Endothelial cell of umbilical vein (primary cell): ENCODE measurements at regions not wholly inside any gene's neighbourhood (a gene's known extent, or its start where the extent isn't known, plus 50 kb on each side); places are given as distances from the start of the nearest gene placed in this dataset.

Experiments used
- BruUV-seq: library from RNA; stranded (reverse); fragments of 400-500 nt; replicated peaks from 2 replicates; lab custom pipeline; 2021; lab: Mats Ljungman, UMichigan
- CTCF ChIA-PET: fragments of 300-600, 350-600 bp; sonication (Branson Sonifier 250); formaldehyde crosslinking; loops from one replicate; lab custom pipeline; 2021; ENCODE audit warnings: antibody characterized with exemption, inconsistent platforms; lab: Charles Lee
- POLR2A ChIA-PET: fragments of 300-600, 350-600 bp; sonication (Branson Sonifier 250); formaldehyde crosslinking; loops from one replicate; lab custom pipeline; 2021; ENCODE audit warnings: antibody characterized with exemption, inconsistent platforms; lab: Charles Lee
- DNase-seq: peaks from one replicate; pipeline ENCODE4 v3.0.0-alpha.2; 2011; ENCODE audit warnings: low read depth, low spot score
- FAIRE-seq: peaks from 2 replicates; lab custom pipeline; 2011; peaks lifted over from hg19 to GRCh38; lab: Jason Lieb, UNC
- H2AFZ ChIP-seq: 2 replicates; pipeline ENCODE4 v1.6.0; 2012; ENCODE audit warnings: low read depth, low read length, control low read depth, inconsistent platforms
- H3K27ac ChIP-seq: 2 replicates; pipeline ENCODE4 v1.5.1; 2011; ENCODE audit warnings: low read depth, mild to moderate bottlenecking, control low read depth, low read length, moderate library complexity; ENCODE audit not compliant: insufficient read depth
- H3K27me3 ChIP-seq, 2 experiments: 2 replicates each; pipeline versions ENCODE4 v1.6.0 to v1.6.1; 2011; ENCODE audit warnings: low read length in 2 of 2, mixed read lengths in 1 of 2; ENCODE audit not compliant: control insufficient read depth in 2 of 2, insufficient read depth in 2 of 2
- H3K36me3 ChIP-seq, 2 experiments: 2 replicates in 1 of 2; 3 replicates in 1 of 2; pipeline ENCODE4 v1.5.1; 2011; ENCODE audit warnings: low read length in 2 of 2, mild to moderate bottlenecking in 1 of 2, moderate library complexity in 1 of 2; ENCODE audit not compliant: control insufficient read depth in 2 of 2, insufficient read depth in 2 of 2; ENCODE audit errors: extremely low read depth in 1 of 2
- H3K4me1 ChIP-seq: 3 replicates; pipeline ENCODE4 v1.5.1; 2011; ENCODE audit warnings: mild to moderate bottlenecking, low read length; ENCODE audit not compliant: control insufficient read depth, insufficient read depth; ENCODE audit errors: extremely low read depth
- H3K4me2 ChIP-seq: 2 replicates; pipeline ENCODE4 v1.6.1; 2011; ENCODE audit warnings: low read length, control low read depth, mixed read lengths; ENCODE audit not compliant: insufficient read depth
- H3K4me3 ChIP-seq, 3 experiments: fragments of 200-600 bp in 1 of 3; sonication (generic), shearing (Covaris generic) in 1 of 3; replicated peaks in 1 of 3; 2 replicates each; pipeline ENCODE4 v1.5.1; 2011 to 2016; ENCODE audit warnings: control low read depth in 3 of 3, low read length in 3 of 3, mild to moderate bottlenecking in 2 of 3, inconsistent platforms in 1 of 3, low read depth in 1 of 3, moderate library complexity in 1 of 3; ENCODE audit not compliant: insufficient read depth in 1 of 3
- H3K79me2 ChIP-seq: 2 replicates; pipeline ENCODE4 v1.6.0; 2012; ENCODE audit warnings: low read length, inconsistent platforms; ENCODE audit not compliant: control insufficient read depth, insufficient read depth
- H3K9ac ChIP-seq: replicated peaks from 2 replicates; pipeline ENCODE3; 2011; ENCODE audit warnings: low read length, control low read depth; ENCODE audit not compliant: insufficient read depth; ENCODE audit errors: extremely low read depth
- H3K9me1 ChIP-seq: replicated peaks from 3 replicates; pipeline ENCODE4 v1.6.0; 2011; ENCODE audit warnings: mild to moderate bottlenecking, low read length; ENCODE audit not compliant: control insufficient read depth, insufficient read depth; ENCODE audit errors: extremely low read depth
- H3K9me3 ChIP-seq: replicated peaks from 2 replicates; pipeline ENCODE4 v1.5.1; 2012; ENCODE audit warnings: low read length, inconsistent platforms; ENCODE audit not compliant: control insufficient read depth, insufficient read depth
- H4K20me1 ChIP-seq: replicated peaks from 2 replicates; pipeline ENCODE3; 2011; ENCODE audit warnings: mild to moderate bottlenecking, low read length; ENCODE audit not compliant: control insufficient read depth, insufficient read depth; ENCODE audit errors: extremely low read depth
- EZH2 ChIP-seq: IDR thresholded peaks from 2 replicates; pipeline ENCODE4 v1.6.1; 2012; ENCODE audit warnings: borderline replicate concordance, low read depth, mild to moderate bottlenecking, moderate library complexity, low read length, inconsistent platforms; ENCODE audit not compliant: severe bottlenecking
- FOS ChIP-seq: IDR thresholded peaks from 2 replicates; pipeline ENCODE4 v1.6.1; 2011; ENCODE audit warnings: mild to moderate bottlenecking, low read length, moderate library complexity, borderline replicate concordance; ENCODE audit not compliant: insufficient read depth
- GATA2 ChIP-seq: IDR thresholded peaks from 2 replicates; pipeline ENCODE4 v1.7.0; 2011; ENCODE audit warnings: low read depth, mild to moderate bottlenecking, moderate library complexity, mixed read lengths, low read length; ENCODE audit not compliant: insufficient read length, insufficient read depth
- JUN ChIP-seq: IDR thresholded peaks from 2 replicates; pipeline ENCODE4 v1.6.1; 2011; ENCODE audit warnings: borderline replicate concordance, low read depth; ENCODE audit not compliant: insufficient read length, insufficient read depth
- MYC ChIP-seq: IDR thresholded peaks from one replicate; pipeline ENCODE4 v1.6.1; 2011; ENCODE audit warnings: mild to moderate bottlenecking, low read depth, low read length
- POLR2A ChIP-seq: IDR thresholded peaks from 2 replicates; pipeline ENCODE4 v1.6.1; 2012; ENCODE audit warnings: low read depth, mild to moderate bottlenecking, control low read depth, low read length
- POLR2AphosphoS5 ChIP-seq: IDR thresholded peaks from 2 replicates; pipeline ENCODE4 v1.6.1; 2012; ENCODE audit warnings: low read depth, mild to moderate bottlenecking, control low read depth, low read length, moderate library complexity; ENCODE audit not compliant: insufficient read depth
- dilution Hi-C: fragments of 300-500 bp; cut with MboI; formaldehyde crosslinking; loops from one replicate; pipeline ENCODE4 v1.15.0; 2019; ENCODE audit warnings: low sequenced_read_pairs; ENCODE audit not compliant: extremely low pct_ligation_motif_present
- intact Hi-C: fragments of 100-400 bp; cut with micrococcal nuclease; formaldehyde crosslinking; loops from one replicate; pipeline ENCODE4 v1.10.0; 2022
- TF ChIP-seq, protein P1 (sequence below), 2 donors: IDR thresholded peaks; 1 replicate in 1 of 2; 2 replicates in 1 of 2; pipeline ENCODE4 v1.5.1; 2011; ENCODE audit warnings: low read length in 2 of 2, mild to moderate bottlenecking in 2 of 2, moderate library complexity in 2 of 2, control low read depth in 1 of 2, inconsistent platforms in 1 of 2, low read depth in 1 of 2; ENCODE audit not compliant: insufficient read depth in 1 of 2; ENCODE audit errors: extremely low read depth in 1 of 2
- TF ChIP-seq, protein P2 (sequence below): IDR thresholded peaks from 2 replicates; pipeline ENCODE4 v1.6.1; 2011; ENCODE audit not compliant: insufficient read depth, insufficient read length

DNA sequence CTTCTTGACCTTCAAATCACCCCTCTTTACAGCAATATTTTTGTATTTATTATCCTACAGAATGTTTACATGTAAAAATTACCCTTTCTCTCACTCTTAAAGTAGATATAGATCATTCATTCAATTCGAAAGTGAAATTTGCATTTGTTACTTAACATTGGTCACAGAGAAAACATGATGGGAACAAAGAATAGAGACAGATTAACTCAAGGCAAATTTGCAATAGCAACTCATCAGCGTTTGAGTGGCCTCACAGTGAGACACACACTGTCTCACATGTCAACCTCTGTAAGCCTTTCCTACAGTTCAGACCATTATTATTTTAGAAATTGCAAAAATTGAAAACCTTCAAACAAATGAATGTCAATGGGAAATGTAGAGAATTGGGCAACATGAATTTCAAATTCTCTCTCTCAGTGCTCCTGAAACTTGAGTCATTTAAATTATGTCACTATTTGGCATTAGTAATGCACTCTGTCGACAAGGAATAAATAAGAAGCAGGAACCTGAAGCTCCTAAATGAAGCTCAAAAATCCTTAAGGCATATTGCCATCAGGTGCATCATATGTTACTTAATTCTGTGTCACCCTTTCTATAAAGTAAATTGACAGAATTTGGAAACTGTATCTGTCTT is 148.3 kb upstream of the ANXA10 start:
- no TSS peak for BruUV-seq

More for the DNA sequence above, 148.3 kb upstream of the ANXA10 start:
- no peaks in the 10 kb centered on the region for H4K20me1 ChIP-seq
- ChIA-PET CTCF (no interaction called here), POLR2A (no interaction called here)
- no peaks in the 10 kb centered on the region for H3K79me2 ChIP-seq
- FAIRE-seq = no peak
- no peak overlapping the region for H2AFZ ChIP-seq
- no peaks in the 10 kb centered on the region for H3K9me3 ChIP-seq
- dilution Hi-C loops = no loop called here
- no peak overlapping the region for H3K4me3 ChIP-seq
- H3K36me3 ChIP-seq = no peaks in the 10 kb centered on the region
- TF ChIP-seq, protein P1, sequence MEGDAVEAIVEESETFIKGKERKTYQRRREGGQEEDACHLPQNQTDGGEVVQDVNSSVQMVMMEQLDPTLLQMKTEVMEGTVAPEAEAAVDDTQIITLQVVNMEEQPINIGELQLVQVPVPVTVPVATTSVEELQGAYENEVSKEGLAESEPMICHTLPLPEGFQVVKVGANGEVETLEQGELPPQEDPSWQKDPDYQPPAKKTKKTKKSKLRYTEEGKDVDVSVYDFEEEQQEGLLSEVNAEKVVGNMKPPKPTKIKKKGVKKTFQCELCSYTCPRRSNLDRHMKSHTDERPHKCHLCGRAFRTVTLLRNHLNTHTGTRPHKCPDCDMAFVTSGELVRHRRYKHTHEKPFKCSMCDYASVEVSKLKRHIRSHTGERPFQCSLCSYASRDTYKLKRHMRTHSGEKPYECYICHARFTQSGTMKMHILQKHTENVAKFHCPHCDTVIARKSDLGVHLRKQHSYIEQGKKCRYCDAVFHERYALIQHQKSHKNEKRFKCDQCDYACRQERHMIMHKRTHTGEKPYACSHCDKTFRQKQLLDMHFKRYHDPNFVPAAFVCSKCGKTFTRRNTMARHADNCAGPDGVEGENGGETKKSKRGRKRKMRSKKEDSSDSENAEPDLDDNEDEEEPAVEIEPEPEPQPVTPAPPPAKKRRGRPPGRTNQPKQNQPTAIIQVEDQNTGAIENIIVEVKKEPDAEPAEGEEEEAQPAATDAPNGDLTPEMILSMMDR (IDR thresholded peaks at IDR 0.05; ENCODE audit: extremely low read depth in 1 of 2, insufficient read depth in 1 of 2, low read depth in 1 of 2, low read length in 2 of 2) = no peak
- TF ChIP-seq, protein P2, sequence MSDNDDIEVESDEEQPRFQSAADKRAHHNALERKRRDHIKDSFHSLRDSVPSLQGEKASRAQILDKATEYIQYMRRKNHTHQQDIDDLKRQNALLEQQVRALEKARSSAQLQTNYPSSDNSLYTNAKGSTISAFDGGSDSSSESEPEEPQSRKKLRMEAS = no peak
- TF ChIP-seq JUN (no peak), POLR2AphosphoS5 (no peak), POLR2A (no peak), EZH2 (no peak), GATA2 (no peak), MYC (no peak), FOS (no peak)
- no peaks in the 10 kb centered on the region for H3K4me1 ChIP-seq
- no peak overlapping the region for H3K27ac ChIP-seq
- no peak overlapping the region for H3K4me2 ChIP-seq
- H3K9ac ChIP-seq = no peak overlapping the region
- no peaks in the 10 kb centered on the region for H3K9me1 ChIP-seq
- DNase-seq = no peak
- intact Hi-C loops = no loop called here
- H3K27me3 ChIP-seq = no peaks in the 10 kb centered on the region
